ENCODE measurements at regions not wholly inside any gene's neighbourhood (a gene's known extent, or its start where the extent isn't known, plus 50 kb on each side); places are given as distances from the start of the nearest gene placed in this dataset.

DNA sequence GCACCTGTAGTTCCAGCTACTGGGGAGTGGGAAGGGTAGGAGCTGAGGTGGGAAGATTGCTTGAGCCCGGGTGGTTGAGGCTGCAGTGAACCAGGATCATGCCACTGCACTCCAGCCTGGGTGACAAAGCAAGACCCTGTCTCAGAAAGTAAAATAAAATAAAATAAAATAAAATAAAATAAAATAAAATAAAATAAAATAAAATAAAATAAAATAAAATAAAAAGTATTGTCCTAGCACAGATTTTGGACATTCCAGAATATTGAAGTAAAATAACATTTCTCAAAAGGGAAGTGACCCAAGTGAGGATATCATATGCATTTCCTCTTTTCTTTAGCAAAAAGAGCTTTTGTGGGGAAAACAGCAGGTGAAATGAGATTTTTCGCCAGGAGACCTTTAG is 83.5 kb downstream of the TMEM174 start:
- no peak for DNase-seq

DNA sequence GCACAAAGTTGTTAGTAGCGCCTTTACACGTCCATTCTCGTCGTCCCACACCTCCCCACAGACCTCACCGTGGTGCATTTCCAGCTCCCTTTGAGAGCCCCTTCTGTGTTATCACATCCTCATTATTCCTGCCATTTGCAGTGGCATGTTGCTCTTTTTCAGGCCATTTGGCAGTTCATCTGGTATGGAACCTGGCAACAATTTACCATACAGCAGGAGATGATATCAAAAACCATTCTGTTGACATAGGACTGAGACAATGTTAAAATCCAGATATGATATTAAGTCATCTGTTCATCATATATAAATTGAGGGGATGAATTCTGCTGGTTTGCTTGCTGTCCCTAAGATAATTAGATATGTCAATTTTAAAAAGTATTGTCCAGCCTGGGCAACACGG is 83.0 kb downstream of the TMEM174 start:
- no peak for DNase-seq

DNA sequence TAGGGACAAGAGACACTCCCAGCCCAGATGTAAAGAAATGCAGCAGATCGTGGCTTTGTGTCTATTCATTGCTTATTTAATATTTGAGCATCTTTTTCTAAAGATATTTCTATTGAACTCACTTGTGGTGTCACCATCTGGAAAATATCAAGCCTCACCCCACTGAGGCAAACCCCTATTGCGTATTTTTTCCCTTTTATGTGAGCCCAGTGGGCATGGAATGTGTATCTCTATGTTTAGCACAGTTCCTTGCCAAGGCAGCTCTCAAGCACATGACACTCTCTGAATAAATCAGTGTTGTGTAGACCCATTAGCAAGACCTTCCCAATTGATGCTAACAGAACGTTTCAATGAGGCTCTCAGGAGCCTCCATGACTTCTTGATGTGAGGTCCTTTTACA is 81.6 kb downstream of the TMEM174 start:
- DNase-seq, result no peak

DNA sequence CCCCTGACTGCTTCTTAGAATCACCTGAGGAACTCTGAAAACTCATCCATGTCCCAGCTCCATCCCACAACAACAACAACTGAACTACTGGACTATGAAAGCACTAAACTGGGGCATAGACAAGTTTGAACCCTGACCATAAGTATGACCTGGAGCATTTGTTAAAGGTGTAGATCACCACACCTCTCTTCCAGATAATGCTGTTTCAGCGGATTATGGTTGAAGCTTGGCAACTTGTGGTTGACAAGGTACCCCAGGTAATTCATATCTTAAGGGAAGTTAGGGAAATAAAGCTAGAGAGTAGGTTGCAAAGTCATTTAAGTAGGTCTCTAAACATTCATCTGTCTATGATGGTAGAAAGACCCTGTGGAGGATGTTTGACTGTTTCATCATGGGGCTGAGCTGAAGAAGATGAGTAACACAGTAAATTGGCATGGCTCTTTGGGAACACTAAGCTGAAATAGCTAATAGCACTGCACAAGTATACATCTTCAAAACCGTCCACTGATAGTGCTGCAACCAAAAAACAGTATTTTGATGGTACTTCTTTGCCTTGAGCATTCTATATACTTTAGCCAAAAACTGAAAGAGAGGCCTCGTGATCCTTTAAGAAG is 80.2 kb downstream of the TMEM174 start:
- DNase-seq, result no peak

DNA sequence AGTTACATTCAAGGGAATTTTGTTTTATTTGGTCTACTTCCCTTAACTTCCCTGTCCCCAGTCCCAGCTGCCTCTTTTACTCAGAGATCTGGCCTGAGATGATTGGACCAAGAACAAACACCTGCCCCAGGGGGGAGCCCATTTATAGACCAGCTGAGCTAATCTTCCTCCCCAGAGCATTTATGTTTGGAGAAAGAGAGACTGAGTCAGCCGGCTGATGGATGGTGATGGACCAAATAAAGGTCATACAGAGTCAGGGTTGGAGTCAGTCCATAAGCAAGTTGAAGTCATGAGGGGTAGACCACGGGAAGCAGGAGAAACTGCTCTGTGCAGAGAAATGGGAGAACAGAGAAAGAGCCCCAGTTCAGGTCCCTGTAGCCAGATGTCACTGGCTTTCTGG is 77.7 kb downstream of the TMEM174 start:
- no peak for DNase-seq

DNA sequence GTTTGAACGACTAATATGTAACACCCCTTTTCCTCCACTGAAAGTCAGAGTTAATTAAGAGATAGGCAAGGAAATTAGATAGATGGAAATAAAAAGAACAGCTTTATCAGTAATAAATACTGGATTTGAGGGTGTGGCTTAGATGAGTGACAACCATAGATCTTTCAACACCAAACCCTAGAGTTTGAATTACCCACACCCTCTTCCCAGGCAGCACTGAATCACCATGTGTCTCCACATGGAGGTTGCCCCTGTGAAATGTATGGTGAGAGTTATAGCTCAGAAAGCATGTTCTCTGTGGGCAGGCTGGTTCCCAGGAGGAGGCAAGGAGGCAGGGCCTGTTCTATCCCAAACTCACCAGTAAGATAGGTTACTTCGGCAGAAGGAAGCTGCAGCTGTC is 69.7 kb downstream of the TMEM174 start:
- no peak for DNase-seq

DNA sequence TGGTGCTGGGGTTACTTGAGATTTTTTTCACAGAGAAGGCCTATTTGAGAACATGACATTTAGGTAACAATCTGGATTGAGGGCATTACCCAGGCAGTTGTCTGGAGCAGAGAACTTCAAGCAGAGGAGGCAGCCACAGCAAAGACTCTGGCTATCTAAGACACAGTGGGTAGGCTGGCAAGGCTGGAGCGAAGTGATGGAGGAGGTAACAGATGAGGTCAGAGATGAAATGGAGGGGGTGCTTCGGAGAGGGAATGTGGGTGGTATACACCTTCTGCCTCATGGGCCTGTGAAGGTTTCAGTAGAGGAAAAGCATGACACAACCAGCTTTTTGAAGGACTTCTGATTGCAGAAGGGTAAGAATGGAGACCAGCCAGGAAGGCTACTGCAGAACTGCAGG is 65.9 kb downstream of the TMEM174 start:
- no peak for DNase-seq

DNA sequence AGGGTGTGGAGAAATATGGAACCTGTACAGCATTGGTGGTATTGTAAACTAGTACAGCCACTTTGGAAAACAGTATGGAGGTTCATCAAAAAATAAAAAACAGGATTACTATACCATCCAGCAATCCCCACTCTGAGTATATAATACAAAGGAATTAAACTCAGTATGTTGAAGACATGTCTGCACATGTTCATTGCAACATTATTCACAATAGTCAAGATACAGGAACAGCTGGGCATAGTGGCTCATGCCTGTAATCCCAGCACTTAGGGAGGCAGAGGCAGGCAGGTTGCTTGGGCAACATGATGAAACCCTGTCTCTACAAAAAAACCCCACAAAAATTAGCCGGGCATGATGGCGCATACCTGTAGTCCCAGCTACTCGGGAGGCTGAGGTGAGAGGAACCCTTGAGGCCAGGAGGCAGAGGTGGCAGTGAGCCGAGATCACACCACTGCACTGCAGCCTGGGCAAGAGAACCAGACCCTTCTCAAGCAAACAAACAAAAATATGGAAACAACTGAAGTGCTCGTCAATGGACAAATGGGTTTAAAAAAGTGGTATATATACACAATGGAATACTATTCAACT is 63.6 kb downstream of the TMEM174 start:
- DNase-seq, result no peak

DNA sequence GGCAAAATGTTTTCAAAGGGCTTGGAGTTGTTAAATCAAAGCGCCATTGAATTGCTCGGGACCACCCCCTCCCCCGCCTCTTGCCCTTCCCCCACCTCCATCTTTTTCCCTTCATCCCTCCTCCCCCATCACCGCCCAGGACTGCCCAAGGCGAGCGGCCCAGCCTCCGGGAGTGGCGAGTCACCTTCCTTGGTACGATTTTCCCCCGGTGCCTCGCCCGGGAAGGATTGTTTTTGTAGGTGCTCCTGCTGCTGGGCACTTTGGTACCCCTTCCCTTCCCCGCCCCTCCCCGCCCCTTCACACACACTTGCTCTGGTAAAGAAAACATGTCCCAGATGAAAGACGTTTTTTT is 61.2 kb downstream of the TMEM174 start:
- no peak for DNase-seq

DNA sequence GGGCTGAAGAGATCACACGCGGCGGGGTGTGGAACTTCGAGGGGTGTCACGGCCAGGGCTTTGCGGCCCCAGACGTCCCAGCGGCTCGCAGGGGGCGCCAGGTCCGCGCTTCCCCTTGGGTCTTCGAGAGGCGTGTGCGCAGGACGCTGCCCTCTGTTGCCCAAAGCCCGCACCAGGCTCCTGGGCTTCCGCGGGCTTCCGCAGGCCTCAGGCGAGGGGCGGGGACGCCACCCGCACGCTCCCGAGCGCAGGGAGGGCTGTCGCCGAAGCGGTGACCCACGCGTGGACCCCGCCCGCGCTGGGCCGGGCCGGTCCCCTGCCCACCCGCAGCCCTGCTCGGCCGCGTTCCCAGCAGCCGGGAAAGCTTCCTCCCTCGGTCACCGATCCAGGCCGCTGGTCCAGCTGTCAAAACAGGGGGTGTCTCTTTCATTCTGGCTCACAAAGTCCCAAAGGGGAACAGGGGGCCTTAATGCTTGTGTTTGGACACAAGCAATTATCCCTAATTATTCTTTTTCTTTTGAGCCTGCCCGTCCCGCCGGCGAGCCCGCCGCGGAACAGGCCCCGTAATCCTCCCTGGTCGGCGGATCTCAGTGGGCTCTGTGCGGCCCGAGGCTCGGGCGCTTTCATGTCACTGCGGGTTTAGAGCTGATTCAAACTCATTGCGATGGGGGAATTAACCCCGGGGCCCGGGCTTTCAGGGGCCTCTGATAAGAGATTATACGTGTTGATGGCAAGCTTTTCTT is 60.6 kb downstream of the TMEM174 start:
- no peak for DNase-seq

DNA sequence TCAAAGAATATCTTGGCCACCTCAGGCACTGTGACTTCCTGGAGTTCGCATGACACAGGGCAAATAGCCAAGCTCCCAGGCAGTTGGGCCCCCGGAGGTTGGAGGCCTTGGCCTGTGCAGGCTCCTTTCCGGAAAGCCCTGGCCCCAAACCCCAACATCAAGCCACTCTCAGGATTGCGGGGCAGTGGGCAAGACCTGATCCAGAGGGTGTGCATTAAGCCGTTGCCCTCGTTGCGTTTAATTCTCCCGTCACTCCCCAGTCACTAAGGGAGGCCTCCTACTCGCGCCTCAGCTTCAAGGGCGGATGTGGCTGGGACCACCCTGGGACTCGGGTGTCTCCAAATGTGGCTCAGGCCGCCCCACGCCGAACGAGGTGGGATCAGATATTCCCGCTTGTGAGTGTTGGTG is 60.1 kb downstream of the TMEM174 start:
- DNase-seq, result no peak

DNA sequence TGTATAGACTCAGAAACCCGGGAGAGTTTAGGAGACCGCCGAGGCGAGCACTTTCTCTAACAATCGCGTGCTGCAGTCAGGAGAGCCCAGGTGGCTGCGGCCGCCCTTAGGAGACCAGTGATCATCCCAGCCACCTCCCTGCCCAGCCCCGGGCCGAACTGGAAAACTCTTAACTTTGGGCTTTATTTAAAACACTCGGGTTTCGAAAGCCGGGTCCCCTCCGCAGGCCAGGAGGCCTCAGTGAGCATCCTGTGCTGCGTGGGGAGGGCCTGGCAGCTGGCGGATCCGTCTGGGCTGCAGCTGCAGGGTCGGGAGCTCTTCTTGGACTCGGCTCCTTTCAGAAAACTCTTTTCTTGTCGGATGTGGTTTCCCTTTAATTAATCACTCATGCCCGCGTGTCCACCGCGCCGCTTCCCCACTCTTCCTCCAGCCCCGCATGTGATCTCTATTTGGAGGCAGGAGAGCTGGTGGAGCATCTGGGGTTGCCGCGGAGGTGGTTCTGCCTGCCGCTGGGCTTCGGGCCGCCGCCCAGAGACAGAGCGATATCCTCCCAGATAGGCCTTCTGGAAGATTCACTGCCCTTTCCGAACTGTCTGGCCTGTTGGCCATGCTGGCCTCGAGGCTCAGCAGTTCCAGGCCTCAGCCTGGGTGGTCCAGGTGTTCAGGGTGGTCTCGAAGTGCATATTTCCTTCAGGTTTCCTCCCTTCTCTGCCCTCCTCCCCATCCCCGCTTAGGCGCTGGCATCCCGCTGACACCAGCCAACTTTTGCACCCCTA is 59.5 kb downstream of the TMEM174 start:
- DNase-seq, result no peak

DNA sequence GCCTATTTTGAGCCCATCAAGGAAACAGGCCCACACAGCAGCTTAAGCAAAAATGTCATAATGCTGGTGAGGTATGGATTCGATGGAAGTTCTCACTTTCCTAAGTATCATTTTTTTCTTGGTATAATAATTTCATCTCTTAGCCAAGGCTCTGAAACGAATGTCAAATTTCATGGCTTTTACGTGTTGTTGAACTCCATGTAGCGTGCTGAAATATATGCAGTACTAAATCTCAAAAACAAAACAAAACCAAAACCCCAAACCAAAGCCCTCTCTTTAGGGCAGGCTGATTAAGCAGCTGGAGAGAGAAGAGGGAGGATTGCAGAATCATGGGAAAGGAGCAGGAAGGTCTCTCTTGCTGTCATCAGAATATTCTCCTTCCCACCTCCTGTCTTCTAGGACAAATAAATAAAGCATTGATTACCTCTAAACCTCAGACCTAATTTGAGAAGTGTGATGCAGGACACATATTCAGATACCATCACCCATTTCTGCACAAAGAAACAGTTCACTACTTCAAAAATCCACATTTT is 58.3 kb downstream of the TMEM174 start:
- no peak for DNase-seq

DNA sequence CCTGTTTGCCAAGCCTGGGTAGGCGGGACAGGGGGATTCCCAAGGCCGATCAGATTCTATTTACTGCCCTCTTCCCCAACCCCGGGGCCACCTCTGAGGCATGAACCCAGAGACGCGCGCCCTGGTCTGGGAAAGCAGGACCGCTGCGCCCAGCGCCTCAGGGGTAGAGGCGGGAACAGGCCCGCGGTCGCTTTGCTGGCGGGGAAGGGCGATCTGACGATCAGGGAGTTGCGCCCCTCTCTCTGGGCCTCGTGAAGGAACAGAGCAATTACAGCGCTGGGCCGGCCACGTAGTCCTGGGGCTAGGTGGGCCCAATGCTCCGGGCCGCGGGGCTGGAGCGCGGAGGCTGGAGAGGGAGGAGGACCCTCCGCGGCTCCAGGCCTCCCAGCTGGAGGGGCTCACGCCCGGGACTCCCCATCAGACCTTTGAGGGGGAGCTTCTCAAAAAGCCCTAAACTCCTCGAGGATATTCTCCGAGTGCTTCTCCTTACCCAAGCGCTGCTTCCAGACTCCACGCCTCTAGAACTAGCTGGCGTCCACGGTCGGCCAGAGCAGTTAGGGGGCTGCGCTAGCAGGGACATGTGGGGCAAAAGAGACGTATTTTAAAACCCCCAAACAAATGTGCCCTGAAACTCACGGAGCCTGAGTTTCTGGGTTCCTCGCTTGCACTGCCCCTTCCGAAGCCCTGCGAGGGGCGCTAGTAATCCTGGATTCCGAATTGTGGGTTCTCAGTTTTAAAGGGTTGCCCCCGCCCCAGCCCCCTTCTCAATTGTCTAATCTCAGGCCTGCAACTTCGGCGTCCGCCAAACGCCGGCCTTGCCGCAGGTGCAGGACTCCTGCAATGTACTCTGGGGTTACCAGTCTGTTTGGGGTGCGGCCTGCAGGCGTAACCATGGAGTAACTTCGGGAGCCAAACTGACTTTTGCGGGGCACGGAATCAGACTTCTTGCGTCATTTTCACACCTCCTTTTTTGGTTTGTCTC is 57.6 kb downstream of the TMEM174 start:
- no peak for DNase-seq

DNA sequence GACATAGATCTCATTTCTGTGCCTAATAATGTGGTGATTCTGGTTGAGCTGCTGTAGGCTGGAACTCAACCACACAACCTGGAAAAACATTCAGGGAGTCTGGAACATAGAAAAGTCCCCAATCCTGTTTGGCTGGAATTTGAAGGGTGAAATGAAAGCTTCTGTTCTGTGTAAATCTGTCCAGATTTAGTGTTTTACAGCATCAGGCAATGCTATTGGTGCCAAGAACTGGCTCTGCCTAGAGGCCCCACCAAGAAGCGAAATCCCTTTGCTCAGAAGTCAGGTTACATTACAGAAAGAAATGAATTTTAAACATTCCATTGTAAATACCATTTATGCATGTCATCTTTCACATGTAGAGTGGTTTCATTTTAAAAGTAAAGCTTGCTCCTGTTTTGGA is 56.3 kb downstream of the TMEM174 start:
- no peak for DNase-seq

DNA sequence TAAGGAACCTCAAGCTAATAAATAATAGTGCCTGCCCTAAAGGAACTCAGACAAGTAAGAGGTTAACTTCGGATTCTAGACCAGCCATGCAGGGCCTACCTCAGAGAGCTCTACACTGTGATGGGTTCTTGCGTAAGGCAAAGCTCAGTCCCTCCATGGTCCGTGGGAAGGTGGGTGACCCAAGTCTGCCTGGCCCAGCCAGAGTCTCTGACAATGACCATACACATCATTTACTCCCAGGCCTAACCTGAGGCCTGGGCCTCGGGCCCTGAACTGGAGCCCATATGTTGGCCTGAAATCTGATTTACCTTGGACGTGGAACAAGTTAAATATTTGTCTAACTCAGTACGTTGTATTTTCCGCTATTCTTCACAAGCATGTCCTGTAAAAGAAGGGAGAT is 55.1 kb downstream of the TMEM174 start:
- DNase-seq, result no peak

All from CD4-positive, alpha-beta T cell treated with Interleukin-1 beta for 1 hour (primary cell).